ENCODE measurements at regions not wholly inside any gene's neighbourhood (a gene's known extent, or its start where the extent isn't known, plus 50 kb on each side); places are given as distances from the start of the nearest gene placed in this dataset.

- H3K4me1 Mint-ChIP-seq: no peaks in the 10 kb centered on the region
- POLR2A ChIA-PET: no interaction called here
- DNase-seq (no peak), ATAC-seq (no peak)
- no peak overlapping the region for H3K4me3 Mint-ChIP-seq
- H3K27ac Mint-ChIP-seq: no peak overlapping the region
- H3K27me3 Mint-ChIP-seq: no peaks in the 10 kb centered on the region
- H3K36me3 Mint-ChIP-seq: no peaks in the 10 kb centered on the region
- H3K9me3 Mint-ChIP-seq: no peaks in the 10 kb centered on the region
Observed at GRCh38 chr2:66694087-66694860, 259.3 kb downstream of the MEIS1 start.

- H3K4me3 Mint-ChIP-seq: no peak overlapping the region
- ATAC-seq (no peak), DNase-seq (no peak)
- H3K36me3 Mint-ChIP-seq: no peaks in the 10 kb centered on the region
- no peak overlapping the region for H3K27ac Mint-ChIP-seq
- no peaks in the 10 kb centered on the region for H3K27me3 Mint-ChIP-seq
- H3K4me1 Mint-ChIP-seq: no peaks in the 10 kb centered on the region
- H3K9me3 Mint-ChIP-seq: no peaks in the 10 kb centered on the region
- POLR2A ChIA-PET: no interaction called here
Observed at GRCh38 chr2:66695226-66695735, 260.4 kb downstream of the MEIS1 start.

- H3K27me3 Mint-ChIP-seq: no peaks in the 10 kb centered on the region
- ATAC-seq: no peak
Observed at GRCh38 chr2:66696374-66696773, 261.4 kb downstream of the MEIS1 start.

GRCh38 chr2:66696886-66697285 lies 262.0 kb downstream of the MEIS1 start:
- H3K36me3 Mint-ChIP-seq: no peaks in the 10 kb centered on the region
- H3K4me1 Mint-ChIP-seq: no peaks in the 10 kb centered on the region
- no peaks in the 10 kb centered on the region for H3K9me3 Mint-ChIP-seq
- DNase-seq: no peak
- POLR2A ChIA-PET: no interaction called here
- no peak for ATAC-seq
- H3K27me3 Mint-ChIP-seq: no peaks in the 10 kb centered on the region
- no peak overlapping the region for H3K27ac Mint-ChIP-seq
- H3K4me3 Mint-ChIP-seq: no peak overlapping the region

More at GRCh38 chr2:66696374-66696773, 261.4 kb downstream of the MEIS1 start:
- Mint-ChIP-seq H3K4me1 (no peaks in the 10 kb centered on the region), H3K9me3 (no peaks in the 10 kb centered on the region), H3K4me3 (no peak overlapping the region), H3K27ac (no peak overlapping the region), H3K36me3 (no peaks in the 10 kb centered on the region)
- no peak for DNase-seq
- POLR2A ChIA-PET: no interaction called here

- POLR2A ChIA-PET: no interaction called here
- ATAC-seq: no peak
- no peak for DNase-seq
- Mint-ChIP-seq H3K27me3 (no peaks in the 10 kb centered on the region), H3K36me3 (no peaks in the 10 kb centered on the region), H3K4me1 (no peaks in the 10 kb centered on the region), H3K9me3 (no peaks in the 10 kb centered on the region), H3K4me3 (no peak overlapping the region), H3K27ac (no peak overlapping the region)
Observed at GRCh38 chr2:66697366-66697765, 262.4 kb downstream of the MEIS1 start.

- no peak overlapping the region for H3K4me3 Mint-ChIP-seq
- POLR2A ChIA-PET: no interaction called here
- H3K36me3 Mint-ChIP-seq: no peaks in the 10 kb centered on the region
- H3K9me3 Mint-ChIP-seq: no peaks in the 10 kb centered on the region
- no peaks in the 10 kb centered on the region for H3K27me3 Mint-ChIP-seq
- DNase-seq (no peak), ATAC-seq (no peak)
- no peaks in the 10 kb centered on the region for H3K4me1 Mint-ChIP-seq
- H3K27ac Mint-ChIP-seq: no peak overlapping the region
Observed at GRCh38 chr2:66698091-66698490, 263.2 kb downstream of the MEIS1 start.

GRCh38 chr2:66698576-66699239 lies 263.8 kb downstream of the MEIS1 start:
- H3K9me3 Mint-ChIP-seq: no peaks in the 10 kb centered on the region
- no peak for DNase-seq
- no peak overlapping the region for H3K27ac Mint-ChIP-seq
- no peak overlapping the region for H3K4me3 Mint-ChIP-seq
- no peaks in the 10 kb centered on the region for H3K4me1 Mint-ChIP-seq
- no peaks in the 10 kb centered on the region for H3K36me3 Mint-ChIP-seq
- POLR2A ChIA-PET: no interaction called here
- no peak for ATAC-seq
- no peaks in the 10 kb centered on the region for H3K27me3 Mint-ChIP-seq

- ATAC-seq: no peak
- peaks cover 0 to 4% (median 0%) of the 10 kb centered on the region in 9 donors for H3K9me3 Mint-ChIP-seq
- POLR2A ChIA-PET: no interaction called here
- H3K27me3 Mint-ChIP-seq: no peaks in the 10 kb centered on the region
- no peak for DNase-seq
- H3K4me3 Mint-ChIP-seq: no peak overlapping the region
- H3K4me1 Mint-ChIP-seq: no peaks in the 10 kb centered on the region
- no peaks in the 10 kb centered on the region for H3K36me3 Mint-ChIP-seq
- no peak overlapping the region for H3K27ac Mint-ChIP-seq
Observed at GRCh38 chr2:66699416-66699792, 264.5 kb downstream of the MEIS1 start.

- Mint-ChIP-seq H3K36me3 (no peaks in the 10 kb centered on the region), H3K27me3 (no peaks in the 10 kb centered on the region), H3K9me3 (peaks cover 0 to 4% (median 0%) of the 10 kb centered on the region in 9 donors), H3K27ac (no peak overlapping the region), H3K4me1 (no peaks in the 10 kb centered on the region), H3K4me3 (no peak overlapping the region)
- POLR2A ChIA-PET: no interaction called here
- no peak for DNase-seq
- no peak for ATAC-seq
Observed at GRCh38 chr2:66699793-66700676, 265.1 kb downstream of the MEIS1 start.

GRCh38 chr2:66700677-66701066 lies 265.7 kb downstream of the MEIS1 start:
- Mint-ChIP-seq H3K4me1 (no peaks in the 10 kb centered on the region), H3K36me3 (no peaks in the 10 kb centered on the region), H3K4me3 (no peak overlapping the region), H3K9me3 (peaks cover 0 to 6% (median 0%) of the 10 kb centered on the region in 9 donors), H3K27me3 (no peaks in the 10 kb centered on the region), H3K27ac (no peak overlapping the region)
- no peak for DNase-seq
- POLR2A ChIA-PET: no interaction called here
- no peak for ATAC-seq

- Mint-ChIP-seq H3K9me3 (peaks cover 0 to 6% (median 0%) of the 10 kb centered on the region in 9 donors), H3K27ac (peak overlapping the region in 1 of 10 donors; percentile 5), H3K4me3 (no peak overlapping the region), H3K36me3 (no peaks in the 10 kb centered on the region), H3K4me1 (no peaks in the 10 kb centered on the region), H3K27me3 (no peaks in the 10 kb centered on the region)
- DNase-seq: no peak
- POLR2A ChIA-PET: no interaction called here
- ATAC-seq: no peak
Observed at GRCh38 chr2:66701251-66701650, 266.3 kb downstream of the MEIS1 start.

GRCh38 chr2:66701656-66702055 lies 266.7 kb downstream of the MEIS1 start:
- Mint-ChIP-seq H3K27me3 (no peaks in the 10 kb centered on the region), H3K4me3 (no peak overlapping the region), H3K27ac (no peak overlapping the region), H3K9me3 (peaks cover 0 to 6% (median 0%) of the 10 kb centered on the region in 9 donors), H3K36me3 (no peaks in the 10 kb centered on the region), H3K4me1 (no peaks in the 10 kb centered on the region)
- DNase-seq (no peak), ATAC-seq (no peak)
- POLR2A ChIA-PET: no interaction called here

GRCh38 chr2:66702301-66702700 lies 267.4 kb downstream of the MEIS1 start:
- H3K4me1 Mint-ChIP-seq: no peaks in the 10 kb centered on the region
- no peak for ATAC-seq
- H3K27ac Mint-ChIP-seq: no peak overlapping the region
- DNase-seq: no peak
- H3K27me3 Mint-ChIP-seq: no peaks in the 10 kb centered on the region
- no peaks in the 10 kb centered on the region for H3K36me3 Mint-ChIP-seq
- no peak overlapping the region for H3K4me3 Mint-ChIP-seq
- POLR2A ChIA-PET: no interaction called here
- H3K9me3 Mint-ChIP-seq: peaks cover 0 to 6% (median 0%) of the 10 kb centered on the region in 9 donors

Data from naive thymus-derived CD8-positive, alpha-beta T cell (primary cell).